Thoracic aorta (tissue), 2 donors: ENCODE measurements at regions not wholly inside any gene's neighbourhood (a gene's known extent, or its start where the extent isn't known, plus 50 kb on each side); places are given as distances from the start of the nearest gene placed in this dataset.
"Not testable (repeated sequence)": the region's sequence is repeated elsewhere in the genome, so short reads cannot be mapped to it uniquely, and the experiment has no call there.

Experiments used
- ATAC-seq: fragments of 150-250 bp; one replicate; pipeline ENCODE4 v1.8.0; 2017; ENCODE audit warnings: low read depth; ENCODE audit not compliant: insufficient number of reproducible peaks, low FRiP score
- DNase-seq: peaks from one replicate; pipeline ENCODE4 v3.0.0-alpha.2; 2020; ENCODE audit warnings: low spot score
- H3K27ac ChIP-seq, 2 donors: fragments of 200-600 bp; sonication (generic); 1 replicate in 1 of 2; 2 replicates in 1 of 2; pipeline ENCODE4 v1.5.1; 2016; ENCODE audit warnings: mild to moderate bottlenecking in 2 of 2, moderate library complexity in 2 of 2
- H3K27me3 ChIP-seq: fragments of 200-600 bp; sonication (generic); replicated peaks from 2 replicates; pipeline ENCODE4 v1.6.0; 2016; ENCODE audit warnings: mild to moderate bottlenecking; ENCODE audit not compliant: insufficient read depth
- H3K36me3 ChIP-seq: fragments of 200-600 bp; sonication (generic); one replicate; pipeline ENCODE4 v1.5.1; 2016
- H3K4me1 ChIP-seq, 2 donors: fragments of 200-600 bp; sonication (generic); 1 replicate in 1 of 2; 2 replicates in 1 of 2; pipeline versions ENCODE4 v1.5.1 to v1.6.0; 2016; ENCODE audit warnings: low read depth in 2 of 2, mild to moderate bottlenecking in 1 of 2; ENCODE audit not compliant: control insufficient read depth in 1 of 2
- H3K4me3 ChIP-seq: fragments of 200-600 bp; sonication (generic); 2 replicates; pipeline ENCODE4 v1.5.1; 2016; ENCODE audit warnings: mild to moderate bottlenecking
- H3K9me3 ChIP-seq: fragments of 200-600 bp; sonication (generic); 2 replicates; pipeline ENCODE4 v1.5.1; 2016
- TF ChIP-seq, protein P1 (sequence below): fragments of 200-600 bp; sonication (generic); IDR thresholded peaks from one replicate; pipeline ENCODE4 v1.5.1; 2019; ENCODE audit warnings: antibody characterized with exemption

DNA sequence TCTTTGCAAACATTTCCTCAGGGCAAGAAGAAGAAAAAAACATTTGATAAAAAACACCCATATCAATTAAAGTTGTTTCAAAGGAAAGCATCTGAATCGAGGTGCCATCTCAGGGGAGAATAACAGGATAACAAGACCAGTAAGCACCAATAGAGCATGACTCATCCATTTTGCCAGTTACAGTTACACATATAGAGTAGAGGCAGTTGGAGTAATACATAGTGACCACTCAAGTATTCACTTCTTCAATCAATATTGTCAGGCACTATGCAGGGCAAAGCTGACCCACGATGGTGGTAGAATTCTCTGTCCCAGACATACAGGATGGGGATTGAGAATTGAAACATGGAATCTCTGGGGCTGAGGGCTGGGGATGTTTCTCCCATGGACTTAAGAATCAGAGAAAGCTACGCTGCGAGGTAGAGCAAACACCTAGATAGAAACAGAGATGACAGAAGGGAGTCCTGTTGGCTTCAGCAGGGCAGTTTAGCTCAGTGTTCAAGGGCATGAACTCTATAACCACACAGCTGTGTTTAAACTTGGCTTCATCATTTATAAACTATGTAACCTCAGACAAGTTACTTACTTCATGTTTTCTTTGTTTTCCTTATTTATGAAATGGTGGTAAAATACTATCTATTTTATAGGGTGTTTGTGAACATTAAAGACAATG, 186.4 kb upstream of the NANOGP8 start:
- Histone ChIP-seq H3K4me1 (no peaks in the 10 kb centered on the region), H3K27ac (no peak overlapping the region), H3K27me3 (no peaks in the 10 kb centered on the region), H3K36me3 (no peaks in the 10 kb centered on the region), H3K9me3 (peaks cover 3% of the 10 kb centered on the region), H3K4me3 (no peak overlapping the region)
- TF ChIP-seq, protein P1, sequence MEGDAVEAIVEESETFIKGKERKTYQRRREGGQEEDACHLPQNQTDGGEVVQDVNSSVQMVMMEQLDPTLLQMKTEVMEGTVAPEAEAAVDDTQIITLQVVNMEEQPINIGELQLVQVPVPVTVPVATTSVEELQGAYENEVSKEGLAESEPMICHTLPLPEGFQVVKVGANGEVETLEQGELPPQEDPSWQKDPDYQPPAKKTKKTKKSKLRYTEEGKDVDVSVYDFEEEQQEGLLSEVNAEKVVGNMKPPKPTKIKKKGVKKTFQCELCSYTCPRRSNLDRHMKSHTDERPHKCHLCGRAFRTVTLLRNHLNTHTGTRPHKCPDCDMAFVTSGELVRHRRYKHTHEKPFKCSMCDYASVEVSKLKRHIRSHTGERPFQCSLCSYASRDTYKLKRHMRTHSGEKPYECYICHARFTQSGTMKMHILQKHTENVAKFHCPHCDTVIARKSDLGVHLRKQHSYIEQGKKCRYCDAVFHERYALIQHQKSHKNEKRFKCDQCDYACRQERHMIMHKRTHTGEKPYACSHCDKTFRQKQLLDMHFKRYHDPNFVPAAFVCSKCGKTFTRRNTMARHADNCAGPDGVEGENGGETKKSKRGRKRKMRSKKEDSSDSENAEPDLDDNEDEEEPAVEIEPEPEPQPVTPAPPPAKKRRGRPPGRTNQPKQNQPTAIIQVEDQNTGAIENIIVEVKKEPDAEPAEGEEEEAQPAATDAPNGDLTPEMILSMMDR, result no peak
- ATAC-seq (no peak), DNase-seq (no peak)

DNA sequence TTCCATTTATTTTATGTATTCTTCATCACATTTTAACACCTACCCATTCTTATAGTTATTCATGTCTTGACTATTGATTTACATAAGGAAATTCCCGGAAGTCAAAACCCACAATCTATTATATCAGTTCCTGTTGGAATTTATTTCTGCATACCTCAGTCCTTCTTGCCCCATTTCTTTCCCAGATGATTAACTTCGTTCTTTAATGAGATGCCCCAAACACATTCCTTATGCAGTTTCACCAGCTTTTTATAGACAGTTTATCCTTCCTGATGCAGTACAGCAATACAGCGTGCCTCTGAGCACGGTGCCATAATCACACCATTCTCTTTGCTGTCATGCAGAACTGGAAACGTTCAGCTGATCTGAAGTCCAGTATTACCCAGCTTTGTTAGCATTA, 175.8 kb upstream of the NANOGP8 start:
- TF ChIP-seq, protein P1, result no peak
- Histone ChIP-seq H3K4me3 (no peak overlapping the region), H3K4me1 (no peaks in the 10 kb centered on the region), H3K27me3 (no peaks in the 10 kb centered on the region), H3K9me3 (no peaks in the 10 kb centered on the region), H3K36me3 (no peaks in the 10 kb centered on the region), H3K27ac (no peak overlapping the region)
- DNase-seq (no peak), ATAC-seq (no peak)

DNA sequence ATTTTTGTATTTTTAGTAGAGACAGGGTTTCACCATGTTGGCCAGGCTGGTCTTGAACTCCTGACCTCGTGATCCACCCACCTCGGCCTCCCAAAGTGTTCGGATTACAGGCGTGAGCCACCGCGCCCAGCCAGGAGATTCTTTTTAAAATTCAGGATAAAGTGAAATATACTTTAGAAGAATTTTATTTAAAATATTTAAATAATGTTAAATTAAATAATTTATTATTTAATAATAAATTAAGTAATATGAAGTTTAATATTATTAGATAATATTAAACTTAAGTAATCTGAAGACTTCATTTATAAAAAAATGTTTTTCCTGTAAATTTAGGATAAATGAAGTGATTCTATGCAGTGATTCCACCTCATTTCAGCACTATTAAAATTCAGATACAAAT, 175.2 kb upstream of the NANOGP8 start:
- not testable (repeated sequence) for H3K4me1 ChIP-seq, H3K27me3 ChIP-seq

DNA sequence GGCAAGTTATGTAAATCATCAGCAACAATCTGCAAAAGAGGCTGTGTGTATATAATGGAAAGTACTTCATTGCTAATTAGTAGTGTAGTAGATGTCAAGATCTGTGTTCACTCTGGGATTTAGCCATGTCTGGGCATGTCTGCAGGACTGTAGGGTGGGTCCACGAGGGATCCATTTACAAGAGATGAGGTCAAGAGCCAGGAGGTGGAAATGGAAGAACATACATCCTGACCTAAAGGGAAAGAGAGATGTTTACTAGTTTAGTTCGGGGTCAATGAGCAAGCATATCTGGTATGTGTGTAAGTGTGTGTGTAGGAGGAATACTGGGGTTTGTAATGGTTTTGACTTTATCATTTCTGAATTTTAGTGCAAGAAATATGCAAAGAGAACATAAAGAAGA, 171.5 kb upstream of the NANOGP8 start:
- no peaks in the 10 kb centered on the region for H3K4me1 ChIP-seq
- no peaks in the 10 kb centered on the region for H3K9me3 ChIP-seq
- H3K27me3 ChIP-seq, result no peaks in the 10 kb centered on the region
- H3K4me3 ChIP-seq, result no peak overlapping the region
- DNase-seq, result no peak
- H3K36me3 ChIP-seq, result no peaks in the 10 kb centered on the region
- H3K27ac ChIP-seq, result no peak overlapping the region
- no peak for ATAC-seq
- TF ChIP-seq, protein P1, result no peak

More for the DNA sequence above, 175.2 kb upstream of the NANOGP8 start:
- not testable (repeated sequence) for H3K27ac ChIP-seq, H3K36me3 ChIP-seq, H3K4me3 ChIP-seq, DNase-seq, H3K9me3 ChIP-seq, ATAC-seq

DNA sequence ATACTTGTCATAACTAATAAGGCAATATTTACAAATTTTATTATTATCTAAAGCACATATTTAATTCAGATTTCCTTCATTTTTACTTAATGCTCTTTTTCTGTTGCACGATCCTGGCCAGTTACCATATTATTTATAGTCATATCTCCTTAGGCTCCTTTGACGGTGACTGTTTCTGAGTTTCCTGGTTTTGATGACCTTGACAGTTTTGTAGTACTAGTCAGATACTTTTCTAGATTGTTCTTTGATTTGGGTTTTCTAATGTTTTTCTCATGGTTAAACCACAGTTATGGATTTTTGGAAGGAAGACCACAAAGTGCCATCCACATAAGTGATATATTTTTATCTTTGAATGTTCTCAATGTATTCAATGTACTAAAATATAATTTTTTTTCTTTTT, 171.0 kb upstream of the NANOGP8 start:
- no peaks in the 10 kb centered on the region for H3K27me3 ChIP-seq
- ATAC-seq, result no peak
- H3K4me3 ChIP-seq, result no peak overlapping the region
- DNase-seq, result no peak
- no peaks in the 10 kb centered on the region for H3K9me3 ChIP-seq
- TF ChIP-seq, protein P1, result no peak
- no peaks in the 10 kb centered on the region for H3K36me3 ChIP-seq
- no peaks in the 10 kb centered on the region for H3K4me1 ChIP-seq
- no peak overlapping the region for H3K27ac ChIP-seq

DNA sequence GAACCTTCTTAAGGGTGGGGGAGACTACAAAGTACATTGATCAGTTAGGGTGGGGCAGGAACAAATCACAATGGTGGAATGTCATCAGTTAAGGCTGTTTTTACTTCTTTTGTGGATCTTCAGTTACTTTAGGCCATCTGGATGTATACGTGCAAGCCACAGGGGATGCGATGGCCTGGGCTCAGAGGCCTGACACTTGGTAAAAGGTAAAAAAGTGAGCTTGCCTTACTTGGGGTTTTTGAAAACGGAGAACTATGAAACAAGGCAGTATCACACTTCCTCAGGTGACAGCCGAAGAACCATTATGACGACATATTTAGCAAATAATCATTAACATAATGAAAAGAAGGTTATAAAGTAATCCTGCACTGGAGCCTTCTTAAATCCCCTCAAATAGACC, 169.8 kb upstream of the NANOGP8 start:
- H3K4me3 ChIP-seq, ATAC-seq, H3K27ac ChIP-seq, H3K4me1 ChIP-seq, H3K36me3 ChIP-seq, DNase-seq, H3K27me3 ChIP-seq, H3K9me3 ChIP-seq: not testable (repeated sequence)
